ENCODE measurements at regions not wholly inside any gene's neighbourhood (a gene's known extent, or its start where the extent isn't known, plus 50 kb on each side); places are given as distances from the start of the nearest gene placed in this dataset.

GRCh38 chr3:23656199-23656598 is 149.6 kb upstream of the UBE2E1 start:
- CTCF ChIA-PET: no interaction called here
- no peak overlapping the region for H3K4me3 ChIP-seq (ENCODE audit: low read depth, low read length)
- no peak for DNase-seq (ENCODE audit: low read depth, low spot score)
- POLR2A ChIA-PET: no interaction called here
- TF ChIP-seq, protein P1, sequence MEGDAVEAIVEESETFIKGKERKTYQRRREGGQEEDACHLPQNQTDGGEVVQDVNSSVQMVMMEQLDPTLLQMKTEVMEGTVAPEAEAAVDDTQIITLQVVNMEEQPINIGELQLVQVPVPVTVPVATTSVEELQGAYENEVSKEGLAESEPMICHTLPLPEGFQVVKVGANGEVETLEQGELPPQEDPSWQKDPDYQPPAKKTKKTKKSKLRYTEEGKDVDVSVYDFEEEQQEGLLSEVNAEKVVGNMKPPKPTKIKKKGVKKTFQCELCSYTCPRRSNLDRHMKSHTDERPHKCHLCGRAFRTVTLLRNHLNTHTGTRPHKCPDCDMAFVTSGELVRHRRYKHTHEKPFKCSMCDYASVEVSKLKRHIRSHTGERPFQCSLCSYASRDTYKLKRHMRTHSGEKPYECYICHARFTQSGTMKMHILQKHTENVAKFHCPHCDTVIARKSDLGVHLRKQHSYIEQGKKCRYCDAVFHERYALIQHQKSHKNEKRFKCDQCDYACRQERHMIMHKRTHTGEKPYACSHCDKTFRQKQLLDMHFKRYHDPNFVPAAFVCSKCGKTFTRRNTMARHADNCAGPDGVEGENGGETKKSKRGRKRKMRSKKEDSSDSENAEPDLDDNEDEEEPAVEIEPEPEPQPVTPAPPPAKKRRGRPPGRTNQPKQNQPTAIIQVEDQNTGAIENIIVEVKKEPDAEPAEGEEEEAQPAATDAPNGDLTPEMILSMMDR (IDR thresholded peaks at IDR 0.05; ENCODE audit: insufficient read depth, low read length, missing control alignments): no peak

- TF ChIP-seq, protein P1 (IDR thresholded peaks at IDR 0.05; ENCODE audit: insufficient read depth, low read length, missing control alignments): no peak
- no peak for DNase-seq (ENCODE audit: low read depth, low spot score)
- POLR2A ChIA-PET: no interaction called here
These were observed 148.9 kb upstream of the UBE2E1 start for GRCh38 chr3:23656821-23657220.

DNA sequence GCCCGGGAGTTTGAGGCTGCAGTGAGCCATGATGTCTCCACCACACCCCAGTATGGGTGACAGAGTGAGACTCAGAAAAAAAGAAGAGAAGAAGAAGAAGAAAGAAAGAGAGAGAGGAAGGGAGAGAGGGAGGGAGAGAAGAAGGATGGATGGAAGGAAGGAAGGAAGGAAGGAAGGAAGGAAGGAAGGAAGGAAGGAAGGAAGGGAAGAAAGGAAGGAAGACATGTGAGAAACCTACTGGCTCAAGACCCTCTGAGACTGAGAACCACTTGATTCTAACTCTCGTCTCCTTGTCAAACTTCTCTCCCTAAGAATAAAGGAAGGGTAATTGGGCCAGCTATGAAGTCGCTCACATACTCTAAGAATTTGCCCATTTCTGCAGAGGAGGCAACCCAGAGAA is 148.1 kb upstream of the UBE2E1 start:
- CTCF ChIA-PET: interaction anchor here (1.0 kb wide), 1 partner anchor 9 kb away, joined by 3 read pairs; no protein-coding TSS in a partner anchor
- POLR2A ChIA-PET: no interaction called here
- TF ChIP-seq, protein P1 (IDR thresholded peaks at IDR 0.05; ENCODE audit: insufficient read depth, low read length, missing control alignments): no peak

More at GRCh38 chr3:23656821-23657220, 148.9 kb upstream of the UBE2E1 start:
- no peak overlapping the region for H3K4me3 ChIP-seq (ENCODE audit: low read depth, low read length)
- CTCF ChIA-PET: interaction anchor here (1.0 kb wide), 1 partner anchor 10 kb away, joined by 3 read pairs; no protein-coding TSS in a partner anchor

DNA sequence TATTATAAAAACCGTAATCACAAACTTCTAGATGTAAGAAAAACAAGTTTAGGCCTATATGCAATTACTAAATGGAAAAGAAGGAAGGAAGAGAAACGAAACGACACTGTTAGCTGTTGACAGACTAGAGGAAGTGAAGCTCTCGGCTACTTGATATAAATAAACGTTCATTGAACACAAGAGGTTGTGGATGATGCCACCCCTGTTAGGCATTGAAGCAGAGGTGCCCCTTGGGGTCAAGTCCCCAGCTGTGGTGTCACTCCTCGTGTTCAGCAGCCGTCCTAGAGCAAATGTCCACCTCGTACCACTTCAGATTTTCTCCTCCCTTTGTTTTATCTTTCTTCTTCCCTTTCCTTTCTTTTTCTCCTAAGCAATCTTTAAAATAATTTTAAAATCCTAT is 146.5 kb upstream of the UBE2E1 start:
- CTCF ChIA-PET: no interaction called here
- POLR2A ChIA-PET: no interaction called here
- TF ChIP-seq, protein P1 (IDR thresholded peaks at IDR 0.05; ENCODE audit: insufficient read depth, low read length, missing control alignments): no peak
- no peak for DNase-seq (ENCODE audit: low read depth, low spot score)
- H3K4me3 ChIP-seq (ENCODE audit: low read depth, low read length): no peak overlapping the region

More for the DNA sequence above, 148.1 kb upstream of the UBE2E1 start:
- H3K4me3 ChIP-seq (ENCODE audit: low read depth, low read length): no peak overlapping the region
- DNase-seq (ENCODE audit: low read depth, low spot score): no peak

DNA sequence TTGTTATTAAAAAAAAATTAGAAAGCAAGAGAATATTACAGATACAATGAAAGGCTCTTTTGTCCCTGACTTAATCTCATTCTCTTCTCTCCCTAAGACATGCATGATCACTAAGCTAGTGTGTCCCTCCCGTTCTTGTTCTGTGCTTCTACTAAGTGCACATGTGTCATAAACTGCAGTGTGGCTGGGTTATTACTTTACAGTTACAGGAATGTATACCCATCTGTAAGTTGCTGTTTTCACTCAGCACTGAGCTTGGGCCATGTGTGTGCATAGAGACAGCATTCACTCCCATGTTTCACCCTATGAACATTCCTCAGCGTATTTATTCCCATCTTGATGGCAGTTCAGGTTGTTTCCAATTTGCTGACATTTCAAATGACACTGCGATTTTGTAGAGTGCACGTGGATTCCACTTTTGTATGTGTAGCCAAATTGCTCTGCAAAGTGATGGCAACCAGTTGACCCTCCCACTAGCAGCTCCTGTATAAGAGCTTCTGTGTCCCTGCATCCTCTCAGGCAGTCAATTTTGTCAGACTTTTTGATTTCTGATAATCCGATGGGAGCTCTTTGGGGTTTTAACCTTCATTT is 145.8 kb upstream of the UBE2E1 start:
- DNase-seq (ENCODE audit: low read depth, low spot score): no peak
- TF ChIP-seq, protein P1 (IDR thresholded peaks at IDR 0.05; ENCODE audit: insufficient read depth, low read length, missing control alignments): no peak
- ChIA-PET CTCF (interaction anchor here (0.9 kb wide), 1 partner anchor 15 kb away, joined by 3 read pairs; no protein-coding TSS in a partner anchor), POLR2A (interaction anchor here (0.6 kb wide), 1 partner anchor 371 kb away, joined by 3 read pairs; no protein-coding TSS in a partner anchor)
- H3K4me3 ChIP-seq (ENCODE audit: low read depth, low read length): no peak overlapping the region

DNA sequence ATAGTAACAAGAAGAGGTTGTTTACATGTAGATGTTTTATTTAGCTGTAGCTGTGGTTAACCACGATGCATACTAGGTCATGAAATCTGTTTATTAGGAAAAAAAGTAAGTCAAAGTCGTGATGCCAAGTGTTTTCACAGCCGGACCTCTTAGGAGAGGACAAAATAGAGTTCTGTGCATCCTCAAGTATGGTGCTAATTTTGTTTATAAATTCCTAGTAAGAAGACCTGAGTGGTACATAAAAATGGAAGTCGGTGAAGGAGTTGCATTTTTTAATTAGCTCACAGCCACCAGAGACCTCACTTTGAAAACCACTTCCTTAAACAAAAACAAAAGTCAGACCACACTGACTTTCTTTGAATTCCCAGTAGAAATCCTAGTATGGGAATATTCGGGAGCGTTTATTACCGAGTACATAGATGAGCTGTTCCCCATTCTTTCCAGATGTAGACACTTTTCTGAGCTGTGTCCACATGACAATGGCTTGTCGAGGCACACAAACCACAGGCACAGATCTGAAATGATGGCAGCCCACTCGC is 143.6 kb upstream of the UBE2E1 start:
- ChIA-PET POLR2A (no interaction called here), CTCF (interaction anchor here (1.0 to 1.6 kb wide), 3 partner anchors 8 to 15 kb away, joined by 3 to 5 read pairs (median 3); no protein-coding TSS in a partner anchor)
- DNase-seq (ENCODE audit: low read depth, low spot score): no peak
- TF ChIP-seq, protein P1 (IDR thresholded peaks at IDR 0.05; ENCODE audit: insufficient read depth, low read length, missing control alignments): no peak
- no peak overlapping the region for H3K4me3 ChIP-seq (ENCODE audit: low read depth, low read length)

All from AG04449 (cell line).